ENCODE measurements at regions not wholly inside any gene's neighbourhood (a gene's known extent, or its start where the extent isn't known, plus 50 kb on each side); places are given as distances from the start of the nearest gene placed in this dataset.

GRCh38 chr13:27861165-27861564 lies 58.6 kb upstream of the PDX1 start:
- Histone ChIP-seq H3F3A (ENCODE audit: low read depth) (no peaks in the 10 kb centered on the region), H3K4me1 (ENCODE audit: insufficient read depth, low read length, poor library complexity, severe bottlenecking) (no peaks in the 10 kb centered on the region), H3K9me2 (replicated peaks; ENCODE audit: low read depth, low read length) (no peaks in the 10 kb centered on the region), H2AFZ (ENCODE audit: low read length) (no peak overlapping the region), H3K9ac (ENCODE audit: low read depth, low read length, poor library complexity, severe bottlenecking) (no peak overlapping the region), H3K9me3 (ENCODE audit: insufficient read depth, low read depth, low read length) (no peaks in the 10 kb centered on the region), H3K27me3 (ENCODE audit: insufficient read depth, low read length, poor library complexity, severe bottlenecking) (no peaks in the 10 kb centered on the region), H4K20me1 (ENCODE audit: insufficient read depth, low read length, poor library complexity, severe bottlenecking) (no peaks in the 10 kb centered on the region), H3K4me3 (ENCODE audit: low read length, poor library complexity, severe bottlenecking) (no peak overlapping the region), H3K79me2 (ENCODE audit: insufficient read depth, low read length) (no peaks in the 10 kb centered on the region), H3K36me3 (ENCODE audit: insufficient read depth, low read length) (no peaks in the 10 kb centered on the region), H3K4me2 (ENCODE audit: low read depth, low read length, poor library complexity, severe bottlenecking) (no peak overlapping the region)
- TF ChIP-seq EZH2phosphoT487 (IDR thresholded peaks at IDR 0.05; ENCODE audit: borderline replicate concordance) = no peak
- no peak for TF ChIP-seq CTCF (conservative IDR thresholded peaks at IDR 0.05; ENCODE audit: low read length)

- H2AFZ ChIP-seq (ENCODE audit: low read length) = peak overlapping the region; percentile 68
- TF ChIP-seq EZH2phosphoT487 (IDR thresholded peaks at IDR 0.05; ENCODE audit: borderline replicate concordance) (no peak), CTCF (conservative IDR thresholded peaks at IDR 0.05; ENCODE audit: low read length) (peak; percentile 87)
- H3K9me3 ChIP-seq (ENCODE audit: insufficient read depth, low read depth, low read length) = no peaks in the 10 kb centered on the region
- H3K79me2 ChIP-seq (ENCODE audit: insufficient read depth, low read length) = no peaks in the 10 kb centered on the region
- H3K9me2 ChIP-seq (replicated peaks; ENCODE audit: low read depth, low read length) = no peaks in the 10 kb centered on the region
- no peaks in the 10 kb centered on the region for H4K20me1 ChIP-seq (ENCODE audit: insufficient read depth, low read length, poor library complexity, severe bottlenecking)
- H3K4me2 ChIP-seq (ENCODE audit: low read depth, low read length, poor library complexity, severe bottlenecking) = no peak overlapping the region
- H3K9ac ChIP-seq (ENCODE audit: low read depth, low read length, poor library complexity, severe bottlenecking) = no peak overlapping the region
- no peaks in the 10 kb centered on the region for H3K27me3 ChIP-seq (ENCODE audit: insufficient read depth, low read length, poor library complexity, severe bottlenecking)
- no peaks in the 10 kb centered on the region for H3K36me3 ChIP-seq (ENCODE audit: insufficient read depth, low read length)
- no peak overlapping the region for H3K4me3 ChIP-seq (ENCODE audit: low read length, poor library complexity, severe bottlenecking)
- H3F3A ChIP-seq (ENCODE audit: low read depth) = no peaks in the 10 kb centered on the region
- no peaks in the 10 kb centered on the region for H3K4me1 ChIP-seq (ENCODE audit: insufficient read depth, low read length, poor library complexity, severe bottlenecking)
These were observed 51.0 kb upstream of the PDX1 start for GRCh38 chr13:27868641-27869435.

- no peaks in the 10 kb centered on the region for H4K20me1 ChIP-seq (ENCODE audit: insufficient read depth, low read length, poor library complexity, severe bottlenecking)
- no peak overlapping the region for H3K4me3 ChIP-seq (ENCODE audit: low read length, poor library complexity, severe bottlenecking)
- H3K79me2 ChIP-seq (ENCODE audit: insufficient read depth, low read length) = no peaks in the 10 kb centered on the region
- H3K9me3 ChIP-seq (ENCODE audit: insufficient read depth, low read depth, low read length) = no peaks in the 10 kb centered on the region
- no peaks in the 10 kb centered on the region for H3K9me2 ChIP-seq (replicated peaks; ENCODE audit: low read depth, low read length)
- H2AFZ ChIP-seq (ENCODE audit: low read length) = peak overlapping the region; percentile 68
- H3K4me1 ChIP-seq (ENCODE audit: insufficient read depth, low read length, poor library complexity, severe bottlenecking) = no peaks in the 10 kb centered on the region
- H3K36me3 ChIP-seq (ENCODE audit: insufficient read depth, low read length) = no peaks in the 10 kb centered on the region
- H3K4me2 ChIP-seq (ENCODE audit: low read depth, low read length, poor library complexity, severe bottlenecking) = no peak overlapping the region
- H3F3A ChIP-seq (ENCODE audit: low read depth) = no peaks in the 10 kb centered on the region
- H3K9ac ChIP-seq (ENCODE audit: low read depth, low read length, poor library complexity, severe bottlenecking) = no peak overlapping the region
- H3K27me3 ChIP-seq (ENCODE audit: insufficient read depth, low read length, poor library complexity, severe bottlenecking) = no peaks in the 10 kb centered on the region
- TF ChIP-seq CTCF (conservative IDR thresholded peaks at IDR 0.05; ENCODE audit: low read length) (peak; percentile 8; the same call in 1 of the 2 replicates), EZH2phosphoT487 (IDR thresholded peaks at IDR 0.05; ENCODE audit: borderline replicate concordance) (no peak)
These were observed 50.2 kb upstream of the PDX1 start for GRCh38 chr13:27869436-27870095.

Data from Loucy (cell line).